ENCODE measurements at regions not wholly inside any gene's neighbourhood (a gene's known extent, or its start where the extent isn't known, plus 50 kb on each side); places are given as distances from the start of the nearest gene placed in this dataset.

- Histone ChIP-seq H3K27me3 (ENCODE audit: control insufficient read depth in 1 of 2, insufficient read depth in 2 of 2, low read length in 2 of 2) (no peaks in the 10 kb centered on the region), H3K9me3 (ENCODE audit: control insufficient read depth in 1 of 2, low read length in 2 of 2) (no peaks in the 10 kb centered on the region), H3K4me1 (ENCODE audit: control insufficient read depth in 1 of 2, insufficient read depth in 2 of 2, low read length in 2 of 2) (peaks cover 0 to 3% of the 10 kb centered on the region in 2 donors), H3K36me3 (ENCODE audit: control insufficient read depth in 1 of 2, insufficient read depth in 2 of 2, low read length in 2 of 2) (no peaks in the 10 kb centered on the region), H3K9ac (ENCODE audit: low read depth in 1 of 2, low read length in 2 of 2) (no peak overlapping the region), H3K27ac (ENCODE audit: low read depth, low read length) (no peak overlapping the region), H3K4me3 (ENCODE audit: low read depth in 1 of 2, low read length in 2 of 2) (no peak overlapping the region)
These were observed 83.6 kb upstream of the BARX2 start for GRCh38 chr11:129292092-129292491.

DNA sequence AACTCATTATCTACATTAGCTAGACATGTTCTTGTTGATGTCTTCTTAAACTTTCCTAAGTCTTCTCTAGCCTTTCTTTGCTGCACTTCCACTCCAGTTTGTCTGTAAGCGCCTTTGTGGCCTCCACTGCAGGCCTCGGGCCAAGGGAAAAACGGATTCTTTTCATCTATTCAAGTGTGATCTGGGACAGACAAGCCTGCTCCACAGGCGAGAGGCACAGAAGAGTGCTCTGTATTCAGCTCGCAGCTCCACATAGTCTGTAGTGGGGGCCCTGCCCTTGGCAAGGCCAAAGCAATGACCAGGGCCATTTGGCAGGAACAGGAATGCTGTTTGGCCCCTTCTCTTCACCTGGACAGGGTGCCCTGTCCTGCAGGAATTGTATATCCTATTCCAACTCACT is 84.1 kb upstream of the BARX2 start:
- Histone ChIP-seq H3K27me3 (ENCODE audit: control insufficient read depth in 1 of 2, insufficient read depth in 2 of 2, low read length in 2 of 2) (no peaks in the 10 kb centered on the region), H3K4me3 (ENCODE audit: low read depth in 1 of 2, low read length in 2 of 2) (no peak overlapping the region), H3K9ac (ENCODE audit: low read depth in 1 of 2, low read length in 2 of 2) (no peak overlapping the region), H3K4me1 (ENCODE audit: control insufficient read depth in 1 of 2, insufficient read depth in 2 of 2, low read length in 2 of 2) (peaks cover 0 to 8% of the 10 kb centered on the region in 2 donors), H3K36me3 (ENCODE audit: control insufficient read depth in 1 of 2, insufficient read depth in 2 of 2, low read length in 2 of 2) (no peaks in the 10 kb centered on the region), H3K9me3 (ENCODE audit: control insufficient read depth in 1 of 2, low read length in 2 of 2) (no peaks in the 10 kb centered on the region), H3K27ac (ENCODE audit: low read depth, low read length) (no peak overlapping the region)

DNA sequence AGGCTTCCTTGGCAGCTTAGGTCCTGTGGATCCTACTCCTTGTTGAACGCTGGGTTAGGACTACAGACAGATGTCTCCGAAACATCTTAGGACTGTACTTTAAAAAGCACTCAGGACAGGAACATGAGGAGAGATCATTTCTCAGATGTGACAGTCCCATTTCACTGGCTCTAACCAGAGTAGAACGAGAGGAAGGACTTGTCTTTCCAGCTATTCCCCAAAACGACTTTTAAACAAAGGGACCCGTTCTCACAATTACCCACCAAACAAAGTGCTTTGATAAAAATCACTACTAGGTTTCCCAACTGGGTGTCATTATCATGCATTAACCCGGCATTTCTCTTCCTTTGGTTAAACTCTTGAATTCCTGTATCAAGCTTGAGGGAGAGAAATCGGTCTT is 84.7 kb upstream of the BARX2 start:
- no peaks in the 10 kb centered on the region for H3K36me3 ChIP-seq (ENCODE audit: control insufficient read depth in 1 of 2, insufficient read depth in 2 of 2, low read length in 2 of 2)
- H3K9me3 ChIP-seq (ENCODE audit: control insufficient read depth in 1 of 2, low read length in 2 of 2): no peaks in the 10 kb centered on the region
- no peak overlapping the region for H3K9ac ChIP-seq (ENCODE audit: low read depth in 1 of 2, low read length in 2 of 2)
- H3K27ac ChIP-seq (ENCODE audit: low read depth, low read length): no peak overlapping the region
- peaks cover 0 to 8% of the 10 kb centered on the region in 2 donors for H3K4me1 ChIP-seq (ENCODE audit: control insufficient read depth in 1 of 2, insufficient read depth in 2 of 2, low read length in 2 of 2)
- H3K27me3 ChIP-seq (ENCODE audit: control insufficient read depth in 1 of 2, insufficient read depth in 2 of 2, low read length in 2 of 2): no peaks in the 10 kb centered on the region
- H3K4me3 ChIP-seq (ENCODE audit: low read depth in 1 of 2, low read length in 2 of 2): no peak overlapping the region

DNA sequence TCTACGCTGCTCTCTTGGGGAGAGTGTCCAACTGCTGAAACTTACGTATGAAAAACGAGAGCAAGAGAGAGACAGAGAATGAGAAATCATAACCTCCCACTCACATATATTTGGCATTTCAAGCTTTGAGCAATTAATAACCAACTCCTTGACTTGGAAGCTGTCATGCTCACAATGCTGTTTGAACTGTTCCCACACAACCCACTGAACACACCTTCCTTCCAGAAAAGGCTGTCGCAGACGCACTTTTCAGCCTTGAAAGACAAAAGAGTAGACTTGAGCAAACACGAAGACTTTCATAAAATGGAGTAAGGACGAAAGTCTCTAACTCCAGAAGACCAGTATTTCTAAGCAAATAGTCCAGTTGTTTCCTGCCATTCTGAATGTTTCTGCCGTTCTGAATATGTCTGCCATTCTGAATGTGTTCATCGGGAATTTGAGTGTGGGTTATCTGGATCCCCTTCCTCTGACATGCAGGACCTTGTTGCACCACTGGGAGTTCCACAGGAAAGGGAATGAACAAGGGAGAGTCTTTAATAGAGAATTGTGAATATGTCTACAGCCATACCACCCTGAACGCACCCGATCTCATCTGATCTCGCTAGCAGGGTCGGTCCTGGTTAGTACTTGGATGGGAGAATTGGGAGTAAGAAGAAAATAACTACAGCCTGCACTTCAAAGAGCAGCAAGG is 86.2 kb upstream of the BARX2 start:
- no peaks in the 10 kb centered on the region for H3K36me3 ChIP-seq (ENCODE audit: control insufficient read depth in 1 of 2, insufficient read depth in 2 of 2, low read length in 2 of 2)
- no peak overlapping the region for H3K4me3 ChIP-seq (ENCODE audit: low read depth in 1 of 2, low read length in 2 of 2)
- no peak overlapping the region for H3K27ac ChIP-seq (ENCODE audit: low read depth, low read length)
- no peaks in the 10 kb centered on the region for H3K27me3 ChIP-seq (ENCODE audit: control insufficient read depth in 1 of 2, insufficient read depth in 2 of 2, low read length in 2 of 2)
- peaks cover 10 to 16% of the 10 kb centered on the region in 2 donors for H3K4me1 ChIP-seq (ENCODE audit: control insufficient read depth in 1 of 2, insufficient read depth in 2 of 2, low read length in 2 of 2)
- H3K9ac ChIP-seq (ENCODE audit: low read depth in 1 of 2, low read length in 2 of 2): no peak overlapping the region
- H3K9me3 ChIP-seq (ENCODE audit: control insufficient read depth in 1 of 2, low read length in 2 of 2): no peaks in the 10 kb centered on the region

- H3K4me3 ChIP-seq (ENCODE audit: low read depth in 1 of 2, low read length in 2 of 2): no peak overlapping the region
- no peaks in the 10 kb centered on the region for H3K9me3 ChIP-seq (ENCODE audit: control insufficient read depth in 1 of 2, low read length in 2 of 2)
- H3K27ac ChIP-seq (ENCODE audit: low read depth, low read length): no peak overlapping the region
- H3K27me3 ChIP-seq (ENCODE audit: control insufficient read depth in 1 of 2, insufficient read depth in 2 of 2, low read length in 2 of 2): no peaks in the 10 kb centered on the region
- peaks cover 14 to 17% of the 10 kb centered on the region in 2 donors for H3K4me1 ChIP-seq (ENCODE audit: control insufficient read depth in 1 of 2, insufficient read depth in 2 of 2, low read length in 2 of 2)
- H3K36me3 ChIP-seq (ENCODE audit: control insufficient read depth in 1 of 2, insufficient read depth in 2 of 2, low read length in 2 of 2): no peaks in the 10 kb centered on the region
- no peak overlapping the region for H3K9ac ChIP-seq (ENCODE audit: low read depth in 1 of 2, low read length in 2 of 2)
These were observed 87.7 kb upstream of the BARX2 start for GRCh38 chr11:129287920-129288319.

DNA sequence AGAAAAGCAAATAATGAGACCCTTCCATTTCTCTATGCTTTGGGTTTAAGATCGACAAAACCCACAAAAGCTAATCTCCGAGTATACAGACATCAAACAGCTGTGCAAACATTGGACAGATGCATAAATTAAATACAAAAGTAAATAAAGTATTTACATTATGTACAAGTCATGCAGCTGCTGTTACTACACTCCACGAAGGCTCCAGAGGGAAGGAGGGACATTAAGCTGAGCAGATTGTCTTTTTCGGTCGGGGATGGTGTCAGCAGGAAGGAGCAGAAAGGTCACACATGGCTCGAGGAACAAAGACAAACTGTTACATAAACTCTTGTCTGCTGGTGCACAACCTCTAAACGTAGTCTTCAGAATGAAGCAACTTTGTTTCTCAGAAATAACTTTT is 88.8 kb upstream of the BARX2 start:
- Histone ChIP-seq H3K9ac (ENCODE audit: low read depth in 1 of 2, low read length in 2 of 2) (no peak overlapping the region), H3K9me3 (ENCODE audit: control insufficient read depth in 1 of 2, low read length in 2 of 2) (no peaks in the 10 kb centered on the region), H3K36me3 (ENCODE audit: control insufficient read depth in 1 of 2, insufficient read depth in 2 of 2, low read length in 2 of 2) (no peaks in the 10 kb centered on the region), H3K27me3 (ENCODE audit: control insufficient read depth in 1 of 2, insufficient read depth in 2 of 2, low read length in 2 of 2) (no peaks in the 10 kb centered on the region), H3K4me3 (ENCODE audit: low read depth in 1 of 2, low read length in 2 of 2) (no peak overlapping the region), H3K4me1 (ENCODE audit: control insufficient read depth in 1 of 2, insufficient read depth in 2 of 2, low read length in 2 of 2) (peaks cover 22 to 24% of the 10 kb centered on the region in 2 donors), H3K27ac (ENCODE audit: low read depth, low read length) (no peak overlapping the region)

- Histone ChIP-seq H3K27ac (ENCODE audit: low read depth, low read length) (no peak overlapping the region), H3K9ac (ENCODE audit: low read depth in 1 of 2, low read length in 2 of 2) (no peak overlapping the region), H3K36me3 (ENCODE audit: control insufficient read depth in 1 of 2, insufficient read depth in 2 of 2, low read length in 2 of 2) (no peaks in the 10 kb centered on the region), H3K4me1 (ENCODE audit: control insufficient read depth in 1 of 2, insufficient read depth in 2 of 2, low read length in 2 of 2) (peaks cover 26 to 39% of the 10 kb centered on the region in 2 donors), H3K27me3 (ENCODE audit: control insufficient read depth in 1 of 2, insufficient read depth in 2 of 2, low read length in 2 of 2) (no peaks in the 10 kb centered on the region), H3K4me3 (ENCODE audit: low read depth in 1 of 2, low read length in 2 of 2) (no peak overlapping the region), H3K9me3 (ENCODE audit: control insufficient read depth in 1 of 2, low read length in 2 of 2) (no peaks in the 10 kb centered on the region)
These were observed 90.3 kb upstream of the BARX2 start for GRCh38 chr11:129285402-129285786.

DNA sequence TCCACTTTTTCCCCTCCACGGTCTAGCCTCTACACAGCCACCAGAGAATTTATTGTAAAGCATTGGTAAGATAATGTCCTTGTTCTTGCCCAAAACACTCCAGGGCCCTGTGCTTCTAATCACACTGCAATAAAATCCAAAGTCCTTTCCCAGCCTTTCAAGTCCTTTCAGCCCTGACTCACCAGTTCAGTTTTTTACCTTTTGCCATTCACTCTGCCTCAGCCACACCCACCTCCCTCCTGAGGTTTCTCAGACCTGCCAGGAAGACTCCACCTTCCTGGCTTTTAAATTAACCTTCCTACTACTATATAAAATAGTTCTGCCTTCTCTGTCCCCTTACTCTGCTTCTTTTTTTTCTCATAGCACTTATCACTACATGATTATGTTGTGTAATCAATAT is 91.0 kb upstream of the ARHGAP32 start:
- no peak overlapping the region for H3K9ac ChIP-seq (ENCODE audit: low read depth in 1 of 2, low read length in 2 of 2)

GRCh38 chr11:129282634-129283033 is 90.5 kb upstream of the ARHGAP32 start:
- Histone ChIP-seq H3K4me1 (ENCODE audit: control insufficient read depth in 1 of 2, insufficient read depth in 2 of 2, low read length in 2 of 2) (peaks cover 36 to 45% of the 10 kb centered on the region in 2 donors), H3K9ac (ENCODE audit: low read depth in 1 of 2, low read length in 2 of 2) (no peak overlapping the region), H3K27ac (ENCODE audit: low read depth, low read length) (no peak overlapping the region)

More for the DNA sequence above, 91.0 kb upstream of the ARHGAP32 start:
- Histone ChIP-seq H3K4me1 (ENCODE audit: control insufficient read depth in 1 of 2, insufficient read depth in 2 of 2, low read length in 2 of 2) (peaks cover 33 to 42% of the 10 kb centered on the region in 2 donors), H3K4me3 (ENCODE audit: low read depth in 1 of 2, low read length in 2 of 2) (no peak overlapping the region), H3K27ac (ENCODE audit: low read depth, low read length) (no peak overlapping the region), H3K36me3 (ENCODE audit: control insufficient read depth in 1 of 2, insufficient read depth in 2 of 2, low read length in 2 of 2) (no peaks in the 10 kb centered on the region), H3K27me3 (ENCODE audit: control insufficient read depth in 1 of 2, insufficient read depth in 2 of 2, low read length in 2 of 2) (no peaks in the 10 kb centered on the region), H3K9me3 (ENCODE audit: control insufficient read depth in 1 of 2, low read length in 2 of 2) (no peaks in the 10 kb centered on the region)

GRCh38 chr11:129281471-129282415 is 89.6 kb upstream of the ARHGAP32 start:
- no peak overlapping the region for H3K9ac ChIP-seq (ENCODE audit: low read depth in 1 of 2, low read length in 2 of 2)
- no peaks in the 10 kb centered on the region for H3K36me3 ChIP-seq (ENCODE audit: control insufficient read depth in 1 of 2, insufficient read depth in 2 of 2, low read length in 2 of 2)
- H3K9me3 ChIP-seq (ENCODE audit: control insufficient read depth in 1 of 2, low read length in 2 of 2): no peaks in the 10 kb centered on the region
- no peaks in the 10 kb centered on the region for H3K27me3 ChIP-seq (ENCODE audit: control insufficient read depth in 1 of 2, insufficient read depth in 2 of 2, low read length in 2 of 2)
- peaks cover 38 to 54% of the 10 kb centered on the region in 2 donors for H3K4me1 ChIP-seq (ENCODE audit: control insufficient read depth in 1 of 2, insufficient read depth in 2 of 2, low read length in 2 of 2)
- H3K27ac ChIP-seq (ENCODE audit: low read depth, low read length): no peak overlapping the region
- H3K4me3 ChIP-seq (ENCODE audit: low read depth in 1 of 2, low read length in 2 of 2): no peak overlapping the region

More at GRCh38 chr11:129282634-129283033, 90.5 kb upstream of the ARHGAP32 start:
- no peaks in the 10 kb centered on the region for H3K9me3 ChIP-seq (ENCODE audit: control insufficient read depth in 1 of 2, low read length in 2 of 2)
- no peak overlapping the region for H3K4me3 ChIP-seq (ENCODE audit: low read depth in 1 of 2, low read length in 2 of 2)
- no peaks in the 10 kb centered on the region for H3K36me3 ChIP-seq (ENCODE audit: control insufficient read depth in 1 of 2, insufficient read depth in 2 of 2, low read length in 2 of 2)
- no peaks in the 10 kb centered on the region for H3K27me3 ChIP-seq (ENCODE audit: control insufficient read depth in 1 of 2, insufficient read depth in 2 of 2, low read length in 2 of 2)
